ENCODE measurements at regions not wholly inside any gene's neighbourhood (a gene's known extent, or its start where the extent isn't known, plus 50 kb on each side); places are given as distances from the start of the nearest gene placed in this dataset.
A peak's percentile ranks its signal among the peaks of the same experiment; 100 is the strongest.

GRCh38 chr14:89607453-89607852 lies 190.4 kb upstream of the FOXN3 start:
- no peak for DNase-seq (ENCODE audit: low read depth)

GRCh38 chr14:89603938-89604480 lies 187.0 kb upstream of the FOXN3 start:
- no peak for DNase-seq (ENCODE audit: low read depth)

- no peak for DNase-seq (ENCODE audit: low read depth)
These were observed 184.2 kb upstream of the FOXN3 start for GRCh38 chr14:89600950-89601826.

GRCh38 chr14:89600029-89600428 lies 183.0 kb upstream of the FOXN3 start:
- no peak for DNase-seq (ENCODE audit: low read depth)

- no peak for DNase-seq (ENCODE audit: low read depth)
These were observed 181.6 kb upstream of the FOXN3 start for GRCh38 chr14:89598548-89599186.

- no peak for DNase-seq (ENCODE audit: low read depth)
These were observed 175.9 kb upstream of the FOXN3 start for GRCh38 chr14:89592961-89593360.

- no peak for DNase-seq (ENCODE audit: low read depth)
These were observed 172.5 kb upstream of the FOXN3 start for GRCh38 chr14:89589400-89590118.

- DNase-seq (ENCODE audit: low read depth): no peak
These were observed 171.8 kb upstream of the FOXN3 start for GRCh38 chr14:89588840-89589296.

GRCh38 chr14:89588016-89588415 lies 171.0 kb upstream of the FOXN3 start:
- DNase-seq (ENCODE audit: low read depth): no peak

GRCh38 chr14:89587136-89587420 lies 170.0 kb upstream of the FOXN3 start:
- DNase-seq (ENCODE audit: low read depth): no peak

- no peak for DNase-seq (ENCODE audit: low read depth)
These were observed 169.5 kb upstream of the FOXN3 start for GRCh38 chr14:89586258-89587135.

GRCh38 chr14:89578156-89578555 lies 161.1 kb upstream of the FOXN3 start:
- DNase-seq (ENCODE audit: low read depth): peak; percentile 18

- no peak for DNase-seq (ENCODE audit: low read depth)
These were observed 159.9 kb upstream of the FOXN3 start for GRCh38 chr14:89576960-89577359.

GRCh38 chr14:89576145-89576927 lies 159.3 kb upstream of the FOXN3 start:
- DNase-seq (ENCODE audit: low read depth): no peak

- no peak for DNase-seq (ENCODE audit: low read depth)
These were observed 158.5 kb upstream of the FOXN3 start for GRCh38 chr14:89575386-89576061.

- DNase-seq (ENCODE audit: low read depth): no peak
These were observed 157.4 kb upstream of the FOXN3 start for GRCh38 chr14:89574420-89574819.

GRCh38 chr14:89573399-89573657 lies 156.3 kb upstream of the FOXN3 start:
- no peak for DNase-seq (ENCODE audit: low read depth)

GRCh38 chr14:89572596-89573398 lies 155.8 kb upstream of the FOXN3 start:
- no peak for DNase-seq (ENCODE audit: low read depth)

GRCh38 chr14:89571491-89571890 lies 154.5 kb upstream of the FOXN3 start:
- no peak for DNase-seq (ENCODE audit: low read depth)

Data from fibroblast of gingiva (primary cell).